ENCODE measurements at regions not wholly inside any gene's neighbourhood (a gene's known extent, or its start where the extent isn't known, plus 50 kb on each side); places are given as distances from the start of the nearest gene placed in this dataset.
A peak's percentile ranks its signal among the peaks of the same experiment; 100 is the strongest.

- Histone ChIP-seq H3K79me2 (ENCODE audit: control insufficient read depth, insufficient read depth, low read length) (no peaks in the 10 kb centered on the region), H3K9me1 (ENCODE audit: control insufficient read depth, insufficient read depth, low read length) (no peaks in the 10 kb centered on the region), H3K27me3 (ENCODE audit: control insufficient read depth in 2 of 2, insufficient read depth in 2 of 2, low read length in 2 of 2) (peaks cover 0 to 13% of the 10 kb centered on the region in 2 experiments; a peak in 3 of 5 replicates), H2AFZ (ENCODE audit: low read depth, low read length) (no peak overlapping the region), H3K27ac (ENCODE audit: extremely low read depth, low read depth, low read length) (no peak overlapping the region), H3K4me1 (replicated peaks in 1 of 2; ENCODE audit: control insufficient read depth in 2 of 2, insufficient read depth in 2 of 2, low read length in 2 of 2) (no peaks in the 10 kb centered on the region), H3K36me3 (ENCODE audit: control insufficient read depth, insufficient read depth, low read length) (no peaks in the 10 kb centered on the region), H4K20me1 (replicated peaks; ENCODE audit: control insufficient read depth, insufficient read depth, low read length) (no peaks in the 10 kb centered on the region), H3K9ac (ENCODE audit: insufficient read depth in 1 of 2, low read depth in 2 of 2, low read length in 2 of 2) (no peak overlapping the region), H3K4me3 (no peak overlapping the region), H3K4me2 (ENCODE audit: insufficient read depth, low read length) (no peak overlapping the region), H3K9me3 (replicated peaks; ENCODE audit: control insufficient read depth, insufficient read depth, low read depth, low read length) (no peaks in the 10 kb centered on the region)
- POLR2A ChIA-PET = interaction anchor here (0.6 kb wide), 1 partner anchor 17 kb away, joined by 3 read pairs; no protein-coding TSS in a partner anchor
- no peak for FAIRE-seq
- CTCF ChIA-PET (ENCODE audit: low intra/inter-chr PET ratio) = no interaction called here
- in situ Hi-C loops (cut with MboI) = no loop called here
- intact Hi-C loops (cut with micrococcal nuclease) = no loop called here
- no peak for DNase-seq (ENCODE audit: extremely low read depth in 1 of 4, low spot score in 3 of 4)
- WGBS (ENCODE audit: insufficient coverage, low coverage, missing lambda C conversion rate) = 0% methylated on average over 4 of the region's 4 CpGs
- no peak for ATAC-seq
- no TSS peak for BruUV-seq (replicated peaks)
- TF ChIP-seq SREBF2 (CRISPR knock-in tag; IDR thresholded peaks at IDR 0.05) = no peak
- TF ChIP-seq ZNF174 (CRISPR knock-in tag; IDR thresholded peaks at IDR 0.05) = no peak
- TF ChIP-seq RBM17 (IDR thresholded peaks at IDR 0.05; ENCODE audit: borderline replicate concordance, low read depth, low read length) = no peak
- TF ChIP-seq ZNF445 (CRISPR knock-in tag; IDR thresholded peaks at IDR 0.05; ENCODE audit: low read depth) = no peak
- TF ChIP-seq THAP7 (CRISPR knock-in tag; IDR thresholded peaks at IDR 0.05) = no peak
- no peak for TF ChIP-seq ZNF639 (CRISPR knock-in tag; conservative IDR thresholded peaks at IDR 0.05 in 1 of 2, IDR thresholded peaks at IDR 0.05 in 1 of 2)
- no peak for TF ChIP-seq HLTF (IDR thresholded peaks at IDR 0.05)
- no peak for TF ChIP-seq ZC3H8 (IDR thresholded peaks at IDR 0.05)
- TF ChIP-seq ZBTB7A (IDR thresholded peaks at IDR 0.05; ENCODE audit: borderline replicate concordance, control insufficient read depth, low read depth, low read length) = no peak
- no peak for TF ChIP-seq ERF (CRISPR knock-in tag; IDR thresholded peaks at IDR 0.05)
- TF ChIP-seq ZNF347 (CRISPR knock-in tag; IDR thresholded peaks at IDR 0.05; ENCODE audit: low read depth) = no peak
- TF ChIP-seq ARID4B (CRISPR knock-in tag; IDR thresholded peaks at IDR 0.05) = no peak
- no peak for TF ChIP-seq MITF (IDR thresholded peaks at IDR 0.05)
- TF ChIP-seq MAFF (IDR thresholded peaks at IDR 0.05; ENCODE audit: low read length) = peak; percentile 48
- TF ChIP-seq ZNF316 (IDR thresholded peaks at IDR 0.05) = 0 out of 2 replicates have a peak, but pooled peaks have one; percentile 40
These were observed 360.7 kb upstream of the MGMT start for GRCh38 chr10:129106314-129106713.

All from K562 (cell line).